GM12891 (cell line): ENCODE measurements at regions not wholly inside any gene's neighbourhood (a gene's known extent, or its start where the extent isn't known, plus 50 kb on each side); places are given as distances from the start of the nearest gene placed in this dataset.
"Not testable (repeated sequence)": the region's sequence is repeated elsewhere in the genome, so short reads cannot be mapped to it uniquely, and the experiment has no call there.

Experiments used
- DNase-seq: peaks from one replicate; pipeline ENCODE4 v3.0.0; 2011; ENCODE audit warnings: low spot score; ENCODE audit not compliant: insufficient read length
- FAIRE-seq: peaks from 2 replicates; lab custom pipeline; 2011; peaks lifted over from hg19 to GRCh38; lab: Jason Lieb, UNC
- PAX5 ChIP-seq: IDR thresholded peaks from 2 replicates; pipeline ENCODE4 v1.6.1; 2011; ENCODE audit warnings: low read length, moderate library complexity, mild to moderate bottlenecking; ENCODE audit not compliant: insufficient read depth, severe bottlenecking
- POLR2A ChIP-seq: IDR thresholded peaks from 2 replicates; pipeline ENCODE4 v1.6.1; 2011; ENCODE audit warnings: low read depth, low read length, control low read depth
- POLR2AphosphoS5 ChIP-seq: IDR thresholded peaks from 2 replicates; pipeline ENCODE4 v1.6.1; 2011; ENCODE audit warnings: low read depth, low read length, control low read depth
- POU2F2 ChIP-seq: IDR thresholded peaks from 2 replicates; pipeline ENCODE4 v1.6.1; 2011; ENCODE audit warnings: low read depth, mild to moderate bottlenecking, control low read depth, low read length, moderate library complexity
- SPI1 ChIP-seq: IDR thresholded peaks from 2 replicates; pipeline ENCODE4 v1.6.1; 2011; ENCODE audit warnings: low read depth, low read length, control low read depth
- TAF1 ChIP-seq: IDR thresholded peaks from 2 replicates; pipeline ENCODE4 v1.6.1; 2011; ENCODE audit warnings: low read depth, low read length, control low read depth

DNA sequence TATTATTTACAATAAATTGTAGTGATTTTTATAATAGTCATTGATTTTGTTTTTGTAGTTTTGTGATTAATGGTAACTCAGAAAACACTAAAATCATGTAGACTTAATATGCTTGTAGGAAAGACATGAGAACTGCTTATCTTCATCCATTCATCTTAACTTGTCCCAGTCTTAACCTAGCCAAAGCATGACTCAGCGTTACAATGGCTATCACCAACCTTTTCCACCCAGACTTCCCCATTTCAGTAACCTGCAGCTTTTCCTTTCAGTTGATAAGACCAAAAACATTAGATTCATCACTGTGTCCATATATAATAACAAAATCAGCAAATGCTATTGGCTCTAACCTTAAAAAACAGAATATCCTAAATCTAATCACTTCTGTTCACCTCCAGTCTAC, 106.2 kb upstream of the KLF8 start:
- no peak for FAIRE-seq
- DNase-seq, result no peak
- TF ChIP-seq SPI1, result no peak

DNA sequence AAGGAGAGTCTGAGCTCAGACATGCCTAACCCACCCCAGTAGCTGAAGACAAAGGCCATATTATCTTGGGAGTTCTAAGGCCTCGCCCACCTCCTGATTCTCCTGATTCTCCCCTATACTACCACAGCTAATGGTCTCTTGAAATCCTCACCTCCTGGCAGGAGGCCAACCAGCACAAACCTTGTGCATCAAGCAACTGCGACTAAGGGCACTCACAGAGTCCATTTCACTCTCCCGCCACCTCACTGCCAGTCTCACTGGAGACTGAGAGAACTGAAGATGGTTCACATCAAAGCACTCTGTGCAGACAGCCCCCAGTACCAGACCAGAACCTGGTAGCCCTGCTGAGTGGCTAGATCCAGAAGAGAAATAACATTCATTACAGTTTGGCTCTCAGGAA, 102.1 kb upstream of the KLF8 start:
- TF ChIP-seq PAX5 (no peak), POLR2A (no peak), POLR2AphosphoS5 (no peak), TAF1 (no peak), POU2F2 (no peak), SPI1 (no peak)

DNA sequence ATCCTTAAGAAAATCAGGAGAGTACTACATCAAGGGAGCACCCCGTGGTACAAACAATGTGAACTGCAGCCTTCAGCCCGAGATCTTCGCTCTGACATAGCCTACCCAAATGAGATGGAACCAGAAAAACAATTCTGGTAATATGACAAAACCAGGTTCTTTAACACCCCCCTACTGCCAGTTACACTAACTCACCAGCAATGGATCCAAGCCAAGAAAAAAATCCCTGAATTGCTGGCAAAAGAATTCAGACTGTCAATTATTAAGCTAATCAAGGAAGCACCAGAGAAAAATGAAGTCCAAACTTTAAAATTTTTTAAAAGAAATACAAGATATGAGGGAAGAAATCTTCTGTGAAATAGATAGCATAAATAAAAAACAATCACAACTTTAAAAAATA, 101.7 kb upstream of the KLF8 start:
- TF ChIP-seq POLR2A (no peak), POLR2AphosphoS5 (no peak), TAF1 (no peak), POU2F2 (no peak), PAX5 (no peak), SPI1 (no peak)
- DNase-seq, result no peak
- FAIRE-seq, result no peak

More for the DNA sequence above, 102.1 kb upstream of the KLF8 start:
- DNase-seq (no peak), FAIRE-seq (no peak)

DNA sequence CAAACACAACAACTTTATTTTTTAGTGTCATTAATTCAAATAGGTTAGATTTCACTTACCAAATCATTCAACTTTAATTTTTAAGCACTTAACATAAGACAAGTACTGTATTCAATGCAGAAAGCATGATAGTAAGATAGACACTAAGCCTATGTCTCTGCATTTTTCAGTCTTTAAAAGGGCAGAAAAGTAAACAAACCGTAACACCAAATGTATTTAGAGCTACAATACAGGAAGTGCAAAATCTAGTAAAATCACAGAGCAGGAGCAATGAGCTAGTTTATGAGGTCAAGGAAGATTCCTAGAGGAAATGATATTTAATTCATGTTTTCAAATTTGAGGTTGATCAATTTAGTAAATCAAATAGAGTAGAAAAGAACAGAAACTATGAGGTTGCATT, 68.0 kb upstream of the KLF8 start:
- peak; percentile 92 for FAIRE-seq
- not testable (repeated sequence) for DNase-seq
